HG02870 (cell line): ENCODE measurements at regions not wholly inside any gene's neighbourhood (a gene's known extent, or its start where the extent isn't known, plus 50 kb on each side); places are given as distances from the start of the nearest gene placed in this dataset.

Source experiments
- ATAC-seq: cut with Tn5 transposase; IDR thresholded peaks from one replicate; pipeline ENCODE4 v1.9.1; 2021; ENCODE audit warnings: mild to moderate bottlenecking, moderate library complexity; ENCODE audit not compliant: unreplicated experiment

DNA sequence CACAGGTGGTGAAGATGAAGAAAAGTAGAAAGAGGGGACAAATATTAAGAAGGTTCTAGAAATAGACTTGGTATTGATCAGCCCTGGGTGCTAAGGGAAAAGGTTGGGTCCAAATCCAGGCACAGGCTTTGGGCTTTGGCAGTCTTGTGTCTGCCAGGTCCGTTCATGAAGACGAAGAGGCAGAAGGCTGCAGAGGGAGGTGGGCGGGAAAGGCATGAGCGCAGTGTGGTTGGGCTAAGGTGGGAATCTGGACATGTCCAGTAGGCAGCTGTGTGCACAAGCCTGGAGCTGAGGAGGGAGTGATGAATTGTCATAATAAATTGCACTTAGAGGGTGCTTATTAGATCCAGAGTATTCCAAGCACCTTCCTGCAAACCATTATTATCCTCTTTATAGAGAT is 105.7 kb upstream of the TEX51 start:
- no peak for ATAC-seq

DNA sequence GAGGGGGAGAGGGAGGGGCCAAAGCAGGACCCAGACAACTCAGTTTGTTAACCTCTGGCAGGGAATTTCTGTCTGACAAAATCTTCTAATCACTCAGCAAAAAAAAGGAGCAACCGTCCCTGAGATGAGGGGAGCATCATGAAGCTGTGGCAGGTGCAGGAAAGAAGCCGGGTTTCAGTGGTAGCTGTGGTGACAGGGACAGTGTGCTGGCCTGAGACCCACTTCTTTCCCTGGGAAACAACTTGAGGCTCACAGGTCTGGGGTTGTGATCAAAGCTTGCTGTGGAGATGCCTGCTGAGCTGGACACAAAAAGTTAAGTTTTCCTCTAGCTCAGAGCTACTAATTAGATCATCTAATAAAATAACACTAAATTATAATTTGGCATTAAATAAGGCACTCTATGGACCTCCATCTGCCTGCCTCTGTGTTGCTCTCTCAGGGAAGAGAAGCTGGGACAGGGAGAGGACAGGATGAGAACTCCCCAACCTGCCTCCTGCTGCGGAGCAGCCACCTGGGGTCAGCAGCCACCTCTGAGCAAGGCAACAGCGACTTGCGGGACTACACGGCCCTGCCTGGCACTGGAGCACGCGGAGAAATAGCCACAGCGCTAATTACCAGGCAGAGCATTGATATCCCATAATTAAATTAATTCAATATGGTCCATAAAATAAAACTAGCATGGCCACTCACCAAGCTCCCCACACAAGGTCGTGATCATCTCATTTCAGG is 104.6 kb upstream of the TEX51 start:
- no peak for ATAC-seq

DNA sequence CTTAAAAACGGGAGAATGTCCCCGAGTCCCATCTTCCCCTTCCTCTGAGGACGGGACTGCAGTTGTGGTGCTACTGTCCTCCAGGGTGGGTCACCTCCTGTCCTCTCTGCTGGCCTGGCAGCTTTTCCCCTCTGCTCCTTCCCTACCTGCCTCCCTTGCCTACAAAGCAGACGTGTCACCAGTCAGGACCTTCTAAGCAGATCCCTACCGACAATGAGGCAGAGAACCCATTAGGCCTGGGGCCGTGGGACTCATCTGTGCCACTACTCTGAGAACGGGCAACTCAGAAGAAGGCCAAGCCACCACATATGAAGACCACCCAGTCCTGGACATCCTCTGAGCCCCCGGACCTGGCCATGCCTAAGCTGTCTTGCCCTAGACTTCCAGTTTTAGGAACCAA is 103.0 kb upstream of the TEX51 start:
- no peak for ATAC-seq

DNA sequence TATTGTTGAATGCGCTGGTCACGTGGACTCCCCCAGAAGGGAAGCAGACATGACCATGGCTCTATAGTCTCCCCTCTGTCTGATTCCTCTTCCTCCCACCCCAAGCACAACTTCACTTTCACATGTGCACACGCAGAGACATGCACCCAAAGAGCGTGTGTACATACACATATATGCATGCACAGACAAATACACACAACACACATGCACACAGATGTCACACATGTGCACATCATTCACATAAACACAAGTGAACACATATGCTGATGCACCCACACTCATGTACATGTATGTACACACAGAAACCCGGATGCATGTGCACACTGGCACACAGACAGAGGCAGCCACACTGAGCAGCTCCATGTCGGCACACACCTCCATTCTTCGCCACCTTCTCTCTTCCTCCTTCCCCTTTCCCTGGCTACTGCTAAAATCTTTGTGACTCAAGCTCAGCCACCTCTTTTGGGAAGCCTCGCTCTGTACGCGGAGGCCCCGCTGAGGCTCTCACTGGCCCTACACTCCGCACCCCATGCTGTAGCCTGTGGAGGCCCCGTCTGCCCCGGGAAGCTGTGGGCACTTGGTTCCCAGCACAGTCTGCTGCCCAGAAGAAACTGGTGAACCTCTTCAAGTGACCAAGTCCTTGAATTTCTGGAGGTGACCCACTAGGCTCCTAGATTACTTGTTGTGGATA is 101.6 kb upstream of the TEX51 start:
- ATAC-seq, result no peak

DNA sequence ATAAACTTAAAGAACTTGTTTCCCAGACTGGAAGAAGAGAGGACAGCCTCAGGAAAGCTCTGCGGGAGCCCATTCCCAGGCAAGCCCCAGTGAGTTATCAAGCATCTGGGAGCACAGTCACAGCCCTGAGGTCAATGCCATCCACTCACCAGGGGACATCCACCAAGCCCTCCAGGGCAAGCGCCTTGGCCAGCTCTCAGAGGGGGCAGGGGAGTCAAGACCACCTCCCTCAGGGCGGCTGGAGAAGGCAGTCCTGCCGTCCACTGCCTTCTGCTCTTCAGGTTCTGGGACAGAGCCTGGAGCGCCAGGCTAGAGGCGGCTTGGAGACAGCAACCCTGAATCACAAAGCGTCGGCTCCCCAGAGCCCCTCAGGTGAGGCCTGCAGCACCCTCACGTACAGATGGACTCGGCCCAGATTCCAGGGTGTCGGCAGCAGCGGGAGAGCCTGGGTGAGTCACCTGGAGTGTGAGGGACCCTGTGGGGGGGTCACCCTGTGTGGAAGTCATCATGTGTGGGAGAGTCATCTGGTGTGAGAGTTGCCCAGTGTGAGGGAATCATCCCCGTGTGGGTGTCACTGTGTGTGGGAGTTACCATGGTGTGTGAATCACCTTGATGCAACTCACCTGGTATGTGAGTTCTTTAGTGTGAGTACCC is 100.9 kb upstream of the TEX51 start:
- ATAC-seq, result no peak

DNA sequence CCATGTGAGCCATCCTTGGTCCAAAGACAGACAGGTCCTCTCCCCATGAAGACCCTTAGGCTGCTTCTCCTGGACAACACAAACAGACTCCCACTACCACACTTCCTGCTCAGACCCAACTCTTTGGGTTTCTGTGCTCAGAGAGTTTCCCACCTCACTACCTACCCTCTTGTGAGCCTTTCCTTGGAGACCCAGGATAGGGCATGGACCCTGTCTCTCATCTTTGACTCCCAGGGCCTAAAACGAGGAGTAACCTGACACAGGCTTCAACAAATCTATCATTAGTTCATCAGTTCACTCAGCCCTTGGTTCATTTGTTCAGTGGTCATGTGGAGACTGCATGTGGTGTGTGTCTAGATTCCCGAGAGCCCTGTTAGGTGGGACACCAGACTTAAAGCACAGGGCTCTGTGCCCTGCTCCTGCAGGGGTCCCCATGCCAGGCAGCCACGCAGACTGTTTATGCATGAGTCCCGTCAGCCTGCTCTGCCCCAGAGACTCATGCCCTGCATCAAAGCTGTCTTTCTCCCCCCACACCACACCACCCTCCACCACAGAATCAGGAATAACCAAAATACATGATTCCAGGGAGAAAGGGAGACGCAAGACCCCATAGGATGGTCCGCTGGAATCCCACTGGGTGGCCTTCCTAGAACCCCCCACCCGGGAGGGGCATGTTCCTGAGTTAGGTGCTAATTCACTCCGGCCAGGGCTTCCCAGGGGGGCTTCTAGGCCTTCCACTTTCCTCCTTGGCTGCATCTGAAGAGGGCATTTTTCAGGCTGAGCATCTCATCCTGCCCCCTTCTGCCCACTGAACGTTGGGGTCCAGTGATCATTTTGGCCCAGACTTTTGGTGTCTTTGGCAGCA is 100.2 kb upstream of the TEX51 start:
- ATAC-seq, result no peak

DNA sequence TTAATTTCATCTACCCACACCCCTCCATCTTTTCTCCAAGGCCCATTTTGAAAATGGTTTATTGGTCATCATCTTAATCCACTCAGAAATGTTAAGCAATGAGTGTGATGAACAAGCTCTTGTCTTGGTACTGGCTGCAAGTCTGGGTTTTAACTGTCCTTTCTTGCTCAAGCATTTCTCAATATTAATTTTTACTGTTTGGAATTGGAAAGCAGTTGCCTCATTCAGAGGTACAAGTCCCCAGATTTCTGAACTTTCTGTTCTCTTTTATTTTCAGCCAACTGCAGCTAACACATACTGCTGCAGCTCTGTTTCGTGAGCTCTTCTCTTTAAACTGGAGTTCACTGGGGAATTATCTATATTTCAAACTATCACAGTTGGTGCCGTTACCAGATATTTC is 99.4 kb upstream of the TEX51 start:
- no peak for ATAC-seq

DNA sequence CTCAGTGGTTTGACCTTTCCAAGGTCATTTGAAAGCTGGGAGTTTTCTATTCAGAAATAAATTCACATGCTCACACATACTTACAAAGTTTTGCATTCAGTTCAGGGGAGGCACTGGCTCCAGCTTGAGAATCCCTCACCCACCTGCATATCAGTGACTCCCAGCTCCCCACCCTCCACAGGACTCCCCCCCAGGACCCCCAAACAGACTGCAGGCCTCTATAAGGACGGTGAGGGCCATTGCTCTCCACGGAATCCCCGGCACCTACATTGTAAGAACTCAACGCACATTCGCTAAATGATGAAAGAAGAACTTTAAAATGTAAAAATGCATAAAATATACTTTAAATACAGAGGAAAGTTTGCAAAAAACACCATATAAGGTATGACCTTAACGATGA is 97.2 kb upstream of the TEX51 start:
- no peak for ATAC-seq

DNA sequence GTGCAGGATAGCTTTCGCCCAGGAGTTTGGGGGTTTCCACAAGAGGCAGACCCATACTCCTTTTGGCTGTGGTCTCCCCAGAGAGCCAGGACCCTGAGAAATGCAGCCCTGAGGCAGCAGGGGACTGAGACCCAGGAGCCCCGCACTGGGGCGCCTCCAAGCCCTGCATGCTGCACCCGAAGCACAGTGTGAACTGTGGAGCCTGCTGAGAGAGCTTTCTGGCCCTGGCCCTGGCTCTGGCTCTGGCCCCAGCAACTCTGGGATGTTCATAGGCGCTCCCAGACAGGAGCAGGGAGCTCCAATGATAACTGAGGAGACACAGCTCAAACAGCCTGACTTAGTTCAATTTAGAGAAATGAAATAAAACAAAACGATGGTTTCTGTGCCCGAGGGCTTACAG is 96.4 kb upstream of the TEX51 start:
- ATAC-seq, result no peak

DNA sequence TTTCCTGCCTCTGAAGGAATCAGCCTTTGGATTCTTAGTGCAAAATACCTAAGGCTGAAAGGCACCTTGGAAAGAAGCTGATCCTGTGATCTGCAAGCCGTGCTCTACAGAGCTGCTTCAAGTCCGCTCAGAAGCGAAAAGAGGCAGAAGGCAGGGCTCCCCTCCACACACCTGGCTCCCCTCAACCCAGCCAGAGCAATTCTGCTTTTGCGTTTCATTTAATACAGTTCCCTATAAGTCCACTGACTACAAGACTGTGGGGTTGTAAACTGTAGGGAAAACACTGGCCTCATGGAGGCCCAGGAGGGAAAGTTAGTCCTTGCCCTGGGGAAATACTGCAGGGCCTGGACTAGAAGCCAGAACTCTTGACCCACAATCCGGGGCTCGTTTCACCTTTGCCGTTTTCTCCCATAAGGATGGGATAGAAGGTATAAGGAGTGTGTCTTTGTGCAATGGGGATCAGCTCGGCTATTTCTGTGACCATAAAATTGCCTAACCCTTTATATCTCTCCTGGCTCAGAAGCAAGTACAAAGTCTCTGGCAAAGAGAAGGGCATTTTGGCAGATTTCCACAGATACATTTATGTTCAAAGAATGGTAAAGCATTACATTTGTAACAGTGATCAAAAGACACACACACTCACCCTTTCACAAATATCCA is 95.8 kb upstream of the TEX51 start:
- ATAC-seq, result no peak

DNA sequence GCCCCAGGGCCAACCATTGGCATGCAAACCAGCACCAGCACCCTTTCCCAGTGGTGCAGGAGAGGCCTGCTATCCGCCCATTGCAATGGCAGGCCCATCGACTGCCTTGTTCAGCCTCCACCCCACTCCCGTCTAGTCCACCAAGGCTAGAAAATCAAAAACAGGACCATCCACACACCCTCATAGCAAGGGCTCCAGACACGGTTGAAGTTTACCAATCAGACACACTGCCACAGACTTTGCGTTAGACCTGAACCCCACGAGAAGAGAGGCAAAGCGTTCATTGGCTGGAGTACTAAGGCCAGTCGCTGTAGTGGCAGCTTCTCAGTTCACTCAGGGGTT is 95.3 kb upstream of the TEX51 start:
- ATAC-seq, result no peak

DNA sequence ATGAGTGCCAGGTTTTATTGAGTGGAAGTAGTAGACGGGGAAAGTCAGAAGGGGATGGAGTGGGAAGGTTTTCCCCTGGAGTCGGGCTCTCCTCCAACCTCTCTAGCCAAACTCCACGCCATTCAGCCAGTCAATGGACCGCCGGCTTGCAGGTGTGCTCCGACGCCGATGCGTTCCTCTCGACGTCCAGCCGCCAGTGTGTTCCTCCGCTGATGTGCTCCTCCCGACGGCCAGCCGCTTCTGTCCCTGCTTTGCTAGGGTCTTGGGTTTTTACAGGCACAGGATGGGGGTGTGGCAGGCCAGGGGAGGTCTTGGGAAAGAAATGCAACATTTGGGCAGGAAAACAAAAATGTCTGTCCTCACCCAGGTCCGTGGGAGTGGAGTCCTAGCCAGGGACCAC is 94.3 kb upstream of the TEX51 start:
- ATAC-seq, result no peak

DNA sequence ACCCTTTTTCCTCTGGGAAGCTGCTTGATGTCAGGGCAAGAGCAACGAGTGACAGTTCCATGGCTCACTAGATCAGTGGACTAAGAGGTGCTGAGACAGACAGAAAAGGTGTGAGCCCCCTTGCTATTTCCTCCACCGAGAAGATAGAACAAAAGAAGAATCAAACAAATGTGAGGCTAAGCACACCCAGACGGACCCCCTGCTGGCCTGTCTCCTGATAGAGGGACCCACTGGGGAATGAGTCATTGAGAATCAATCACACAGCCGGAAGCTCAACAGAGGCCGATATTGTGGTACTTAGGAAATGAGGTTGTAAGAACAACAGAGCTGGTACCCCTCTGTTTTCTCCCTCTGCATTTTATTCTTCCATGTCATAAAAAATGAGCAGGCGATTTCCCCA is 89.8 kb upstream of the TEX51 start:
- no peak for ATAC-seq

DNA sequence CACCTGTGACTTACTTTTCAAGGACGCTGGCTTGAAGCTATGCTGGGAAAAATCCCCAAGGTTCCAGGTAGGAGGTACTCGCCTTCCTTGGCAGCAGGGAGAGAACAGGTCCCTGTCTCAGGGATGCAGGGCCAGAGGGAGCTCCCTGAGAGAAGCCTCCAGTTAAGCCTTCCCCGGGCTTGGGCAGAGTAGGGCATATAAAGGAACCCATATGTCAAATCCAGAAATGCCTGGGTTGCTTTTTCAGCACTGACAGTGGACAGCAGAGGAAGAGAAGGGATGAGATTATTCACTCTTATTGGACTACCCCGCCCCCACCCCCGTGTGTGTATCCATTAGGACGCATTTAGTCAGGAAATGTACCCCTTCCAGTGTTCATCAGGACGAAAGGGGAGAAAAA is 89.3 kb upstream of the TEX51 start:
- no peak for ATAC-seq

DNA sequence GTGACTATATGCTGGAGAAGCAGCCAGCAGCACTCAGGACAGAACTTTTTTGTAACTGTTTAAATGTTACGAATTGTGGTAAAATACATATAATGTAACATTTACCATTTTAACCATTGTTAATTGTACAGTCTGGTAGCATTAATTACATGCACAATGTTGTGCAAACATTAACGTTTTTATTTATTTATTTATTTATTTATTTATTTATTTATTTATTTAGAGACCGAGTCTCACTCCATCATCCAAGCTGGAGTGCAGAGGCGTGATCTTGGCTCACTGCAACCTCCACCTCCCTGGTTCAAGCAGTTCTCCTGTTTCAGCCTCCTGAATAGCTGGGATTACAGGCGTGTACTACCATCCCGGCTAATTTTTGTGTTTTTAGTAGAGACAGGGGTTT is 88.7 kb upstream of the TEX51 start:
- ATAC-seq, result no peak

DNA sequence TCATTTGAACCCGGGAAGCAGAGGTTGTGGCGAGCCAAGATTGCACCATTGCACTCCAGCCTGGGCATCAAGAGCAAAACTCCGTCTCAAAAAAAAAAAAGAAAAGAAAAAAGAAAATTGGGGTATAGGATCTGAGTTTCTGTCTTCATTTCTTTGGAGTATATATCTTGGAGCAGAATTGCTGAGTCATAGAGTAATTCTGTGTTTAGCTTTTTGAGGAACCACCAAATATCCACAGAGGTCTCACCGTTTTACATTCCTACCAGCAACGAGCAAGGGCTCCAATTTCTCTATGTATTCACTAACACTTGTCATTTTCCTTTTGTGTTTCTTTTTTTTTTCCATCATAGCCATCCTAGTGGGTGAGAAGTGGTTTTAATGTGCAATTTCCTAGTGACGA is 87.6 kb upstream of the TEX51 start:
- no peak for ATAC-seq

DNA sequence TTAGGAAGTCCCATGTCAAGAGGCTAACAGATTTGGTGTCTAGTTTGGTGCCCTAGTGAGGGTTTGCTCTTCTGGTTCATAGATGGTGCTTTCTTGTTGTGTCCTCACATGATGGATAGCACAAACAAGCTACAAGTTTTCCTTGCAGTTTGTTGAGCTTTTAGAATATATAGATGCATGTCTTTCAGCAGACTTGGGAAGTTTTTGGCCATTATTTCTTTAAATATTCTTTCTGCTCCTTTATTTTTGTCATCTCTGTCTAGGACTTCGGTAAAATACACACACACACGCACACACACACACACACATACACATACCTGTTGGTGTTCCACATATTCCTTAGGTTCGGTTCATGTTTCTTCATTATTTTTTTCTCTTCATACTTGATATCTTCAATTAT is 81.5 kb upstream of the TEX51 start:
- no peak for ATAC-seq

DNA sequence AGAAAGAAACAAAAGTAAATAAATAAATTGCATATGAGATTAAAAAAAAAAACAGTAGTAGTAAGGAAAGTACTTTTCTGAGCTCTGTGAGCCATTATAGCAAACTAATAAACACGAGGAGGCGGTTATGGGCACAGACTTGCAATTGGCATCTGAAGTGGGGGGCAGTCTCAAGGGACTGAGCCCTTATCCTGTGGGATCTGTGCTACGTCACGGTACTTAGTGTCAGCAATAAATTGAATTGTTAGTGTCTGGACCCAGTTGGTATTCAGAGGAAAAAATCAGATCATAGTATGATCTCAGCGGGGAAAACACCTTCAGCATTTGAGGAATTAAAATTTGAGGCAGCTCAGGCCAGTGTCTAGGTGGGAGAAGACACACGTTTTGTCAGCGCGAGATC is 76.6 kb upstream of the TEX51 start:
- ATAC-seq, result no peak

DNA sequence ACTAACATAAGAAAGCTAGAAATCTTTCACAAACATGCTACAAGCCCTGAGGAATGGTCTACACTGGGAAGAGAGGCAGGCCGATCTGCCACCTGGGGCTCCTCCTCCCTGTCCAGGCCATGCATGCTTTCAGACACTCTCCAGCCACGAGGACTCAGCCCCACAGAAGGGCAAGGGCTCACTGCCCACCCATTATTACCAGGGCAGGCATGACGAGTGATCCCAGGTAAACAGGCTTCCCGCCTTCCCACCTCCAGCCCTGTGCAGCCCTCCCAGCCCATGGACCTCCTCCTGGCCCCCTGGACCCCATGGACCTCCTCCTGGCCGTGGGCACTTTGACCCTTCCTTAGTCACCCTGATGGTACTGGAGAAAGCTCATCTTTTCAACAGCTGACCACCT is 75.8 kb upstream of the TEX51 start:
- no peak for ATAC-seq

DNA sequence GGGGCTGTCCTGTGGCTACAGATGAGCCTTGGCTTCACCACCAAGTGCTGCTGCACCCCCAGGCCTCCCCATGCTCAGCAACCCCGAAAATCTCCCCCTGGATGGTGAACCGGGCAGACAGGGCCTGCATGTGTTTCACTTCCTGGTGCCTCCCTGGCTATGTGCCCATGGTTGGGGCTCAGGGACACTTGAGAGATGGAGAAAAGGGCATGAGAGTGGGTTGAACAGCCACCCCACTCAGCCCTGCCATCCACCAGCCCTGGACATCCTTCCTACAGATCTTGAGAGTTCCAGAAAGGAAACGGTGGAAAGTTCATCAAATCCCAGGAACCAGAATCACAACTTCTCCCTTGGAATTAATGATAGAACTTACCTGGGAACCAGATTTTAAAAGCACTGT is 74.7 kb upstream of the TEX51 start:
- no peak for ATAC-seq

DNA sequence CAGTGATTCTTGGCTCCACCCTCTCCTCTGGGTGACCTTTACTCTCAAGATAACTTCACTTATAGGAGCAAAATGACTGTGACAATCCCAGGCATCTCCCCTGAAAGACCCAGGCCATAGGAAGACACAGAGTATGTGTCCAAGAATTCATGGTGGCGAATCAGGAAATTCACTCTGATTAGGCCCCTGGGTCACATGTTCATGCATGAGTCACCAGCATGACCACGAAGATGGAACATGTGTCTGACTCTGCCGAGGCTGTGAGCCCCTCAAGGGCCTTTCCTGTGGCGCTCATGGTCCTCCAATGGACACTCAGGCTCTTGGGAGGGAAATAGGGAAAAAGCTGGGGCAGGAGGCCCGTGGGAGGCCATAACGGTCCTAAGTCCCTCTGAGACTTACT is 74.0 kb upstream of the TEX51 start:
- ATAC-seq, result no peak
